Esophagus muscularis mucosa (tissue), 4 donors: ENCODE measurements at regions not wholly inside any gene's neighbourhood (a gene's known extent, or its start where the extent isn't known, plus 50 kb on each side); places are given as distances from the start of the nearest gene placed in this dataset.

Experiments
- DNase-seq: peaks from one replicate; pipeline ENCODE4 v3.0.0-alpha.2; 2017; ENCODE audit errors: extremely low spot score
- H3K27ac ChIP-seq, 4 donors: fragments of 200-600 bp; sonication (generic); replicated peaks in 1 of 4; 1 replicate in 3 of 4; 2 replicates in 1 of 4; pipeline ENCODE4 v1.5.1; 2016 to 2019; ENCODE audit warnings: mild to moderate bottlenecking in 1 of 4
- H3K27me3 ChIP-seq, 4 donors: fragments of 200-600 bp; sonication (generic); one replicate each; pipeline versions ENCODE4 v1.5.1 to v1.6.0; 2016 to 2019
- H3K36me3 ChIP-seq, 4 donors: fragments of 200-600 bp; sonication (generic); one replicate each; pipeline ENCODE4 v1.5.1; 2016 to 2019
- H3K4me1 ChIP-seq, 4 donors: fragments of 200-600 bp; sonication (generic); one replicate each; pipeline ENCODE4 v1.5.1; 2016 to 2019
- H3K4me3 ChIP-seq, 4 donors: fragments of 200-600 bp; sonication (generic); 1 replicate in 2 of 4; 2 replicates in 2 of 4; pipeline ENCODE4 v1.5.1; 2016 to 2019; ENCODE audit warnings: mild to moderate bottlenecking in 4 of 4, moderate library complexity in 1 of 4
- H3K9me3 ChIP-seq, 4 donors: fragments of 200-600 bp; sonication (generic); 1 replicate in 3 of 4; 2 replicates in 1 of 4; pipeline ENCODE4 v1.5.1; 2016 to 2019
- CTCF ChIP-seq, 3 experiments: fragments of 200-600 bp in 2 of 3; fragments of 450-650 bp in 1 of 3; sonication (generic) in 2 of 3; IDR thresholded peaks; one replicate each; pipeline ENCODE4 v1.5.1; 2017 to 2019; ENCODE audit warnings: antibody characterized with exemption in 3 of 3, mild to moderate bottlenecking in 2 of 3, moderate library complexity in 1 of 3
- EP300 ChIP-seq: sonication (generic); formaldehyde crosslinking; IDR thresholded peaks from one replicate; pipeline ENCODE4 v1.6.1; 2017; ENCODE audit warnings: antibody characterized with exemption
- POLR2A ChIP-seq: fragments of 450-650 bp; IDR thresholded peaks from one replicate; pipeline ENCODE4 v1.6.1; 2017; ENCODE audit warnings: antibody characterized with exemption, moderate library complexity, mild to moderate bottlenecking, low read depth
- POLR2AphosphoS5 ChIP-seq, 2 donors: sonication (generic); formaldehyde crosslinking; IDR thresholded peaks; one replicate each; pipeline ENCODE4 v1.6.1; 2017; ENCODE audit warnings: antibody characterized with exemption in 2 of 2
- WGBS: methylation state at CpG from one replicate; pipeline ENCODE4 v1.1.5; 2018; 5-methylcytosine and 5-hydroxymethylcytosine counted together
- intact Hi-C: fragments of 100-400 bp; cut with DNase I; formaldehyde crosslinking; loops from one replicate; pipeline ENCODE4 v1.15.1; 2023

DNA sequence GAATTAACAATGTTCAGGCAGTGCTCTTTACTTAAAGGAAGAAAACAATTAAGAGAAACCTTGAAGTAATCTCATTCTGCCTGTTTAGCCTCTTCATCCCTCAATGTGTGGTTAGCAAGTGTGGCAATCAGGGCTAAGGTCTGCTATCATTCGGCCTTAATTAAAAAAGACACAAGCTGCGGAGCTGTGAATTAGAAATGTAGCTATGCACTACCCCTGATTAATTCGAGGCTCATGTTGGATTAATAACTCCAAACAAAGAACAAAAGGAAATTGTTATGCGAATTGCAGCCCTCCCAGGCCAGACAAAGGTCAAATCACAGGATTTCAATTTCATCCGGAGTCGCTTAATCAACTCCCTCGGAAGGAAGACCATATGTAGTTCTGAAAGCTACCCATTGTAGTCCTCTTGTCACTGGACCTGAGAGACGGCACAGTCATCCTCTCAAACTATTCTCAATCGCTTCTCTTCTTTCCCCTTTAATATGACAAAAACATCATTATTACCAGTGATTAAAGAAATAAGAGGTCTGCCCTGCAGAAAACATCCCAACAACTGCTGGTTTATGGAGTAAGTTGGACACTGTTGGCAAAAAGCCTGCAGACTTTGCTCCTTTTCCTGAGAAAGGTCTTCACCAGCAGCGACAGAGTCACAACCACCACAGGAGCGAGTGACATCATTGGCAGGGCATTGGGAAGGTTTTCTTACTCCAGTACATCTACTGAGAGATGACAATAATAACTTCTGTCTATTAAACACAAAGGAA is 71.1 kb upstream of the SOX5 start:
- Histone ChIP-seq H3K4me1 (no peaks in the 10 kb centered on the region), H3K4me3 (no peak overlapping the region), H3K27ac (no peak overlapping the region), H3K27me3 (no peaks in the 10 kb centered on the region), H3K36me3 (no peaks in the 10 kb centered on the region), H3K9me3 (no peaks in the 10 kb centered on the region)
- DNase-seq = no peak
- 76% methylated on average over 11 of the region's 11 CpGs for WGBS
- intact Hi-C loops = no loop called here
- TF ChIP-seq POLR2A = no peak
- no peak for TF ChIP-seq CTCF (IDR thresholded peaks at IDR 0.05)
- TF ChIP-seq POLR2AphosphoS5 (IDR thresholded peaks at IDR 0.05) = no peak
- TF ChIP-seq EP300 = no peak

DNA sequence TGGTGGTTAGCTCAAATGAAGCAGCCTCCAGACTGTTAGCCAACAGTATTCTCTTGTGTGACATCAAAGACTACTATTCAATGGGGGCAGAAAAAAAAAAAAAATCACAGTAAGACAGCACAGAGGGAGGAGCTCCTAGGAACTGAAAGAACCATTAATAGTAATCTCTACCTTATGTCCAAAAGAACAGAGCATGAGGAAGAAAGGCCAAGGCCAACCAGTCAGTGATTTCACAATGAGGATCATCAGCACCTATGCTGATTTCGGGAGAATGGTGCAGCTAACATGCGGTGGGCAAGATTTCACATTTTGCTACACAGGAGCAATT is 66.3 kb upstream of the SOX5 start:
- intact Hi-C loops = no loop called here
- TF ChIP-seq POLR2A = no peak
- TF ChIP-seq CTCF (IDR thresholded peaks at IDR 0.05) = no peak
- no peak for TF ChIP-seq POLR2AphosphoS5 (IDR thresholded peaks at IDR 0.05)
- TF ChIP-seq EP300 = no peak
- no peak overlapping the region for H3K4me3 ChIP-seq
- no peak for DNase-seq
- no peaks in the 10 kb centered on the region for H3K4me1 ChIP-seq
- no peaks in the 10 kb centered on the region for H3K36me3 ChIP-seq
- no peaks in the 10 kb centered on the region for H3K27me3 ChIP-seq
- no peak overlapping the region for H3K27ac ChIP-seq
- WGBS = 93% methylated on average over 2 of the region's 2 CpGs
- H3K9me3 ChIP-seq = no peaks in the 10 kb centered on the region

DNA sequence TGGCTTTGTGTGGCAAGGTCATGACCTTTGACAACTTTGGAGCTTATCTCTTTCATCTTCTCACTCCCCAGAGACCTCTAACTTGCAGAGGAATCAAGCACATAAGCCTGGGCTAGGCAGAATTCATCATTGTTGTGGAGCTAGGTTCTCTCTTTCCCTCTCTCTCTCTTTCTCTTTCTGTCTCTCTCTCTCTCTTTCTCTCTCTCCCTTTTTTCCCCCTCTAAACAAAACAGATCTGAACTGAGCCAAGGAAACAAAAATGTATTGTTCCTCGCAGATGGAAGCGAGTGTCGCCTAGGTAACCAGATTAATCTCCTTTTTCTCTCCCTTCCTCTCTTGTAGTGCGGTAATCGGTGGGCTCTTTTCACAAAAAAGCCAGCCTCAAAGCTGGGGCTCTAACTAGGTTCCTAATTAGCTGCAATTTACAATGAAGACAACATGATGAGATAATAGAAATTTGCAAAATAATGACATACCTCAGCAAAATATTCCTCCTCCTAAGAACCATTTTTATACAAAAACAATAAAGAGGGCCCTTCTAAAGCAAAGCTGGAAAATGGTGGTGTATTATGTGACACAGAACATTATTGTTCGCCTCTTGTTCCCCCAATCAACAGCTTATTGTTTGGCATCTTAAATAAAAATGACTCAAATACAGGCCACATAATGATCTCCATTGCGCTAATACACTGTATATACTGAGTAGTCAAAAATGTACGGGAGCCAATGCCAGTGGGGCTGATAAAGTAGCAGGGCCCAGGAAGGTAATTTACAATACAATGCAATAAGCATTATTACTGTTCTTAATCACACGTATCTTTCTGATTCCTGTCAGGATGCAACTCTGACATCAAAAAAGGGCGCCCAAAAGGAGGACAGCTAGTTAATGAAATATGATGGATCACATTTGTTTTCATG is 65.7 kb upstream of the SOX5 start:
- no peaks in the 10 kb centered on the region for H3K4me1 ChIP-seq
- DNase-seq = no peak
- 81% methylated on average over 10 of the region's 10 CpGs for WGBS
- H3K36me3 ChIP-seq = no peaks in the 10 kb centered on the region
- H3K27me3 ChIP-seq = no peaks in the 10 kb centered on the region
- no peak overlapping the region for H3K27ac ChIP-seq
- no peaks in the 10 kb centered on the region for H3K9me3 ChIP-seq
- intact Hi-C loops = no loop called here
- TF ChIP-seq EP300 (no peak), POLR2A (no peak), CTCF (IDR thresholded peaks at IDR 0.05) (no peak), POLR2AphosphoS5 (IDR thresholded peaks at IDR 0.05) (no peak)
- no peak overlapping the region for H3K4me3 ChIP-seq

- Histone ChIP-seq H3K36me3 (no peaks in the 10 kb centered on the region), H3K4me3 (no peak overlapping the region), H3K4me1 (no peaks in the 10 kb centered on the region), H3K27ac (no peak overlapping the region), H3K27me3 (no peaks in the 10 kb centered on the region), H3K9me3 (no peaks in the 10 kb centered on the region)
- intact Hi-C loops = no loop called here
- no peak for DNase-seq
- WGBS = 95% methylated on average over 4 of the region's 4 CpGs
- TF ChIP-seq EP300 (no peak), POLR2AphosphoS5 (IDR thresholded peaks at IDR 0.05) (no peak), CTCF (IDR thresholded peaks at IDR 0.05) (no peak), POLR2A (no peak)
These were observed 64.8 kb upstream of the SOX5 start for GRCh38 chr12:24014240-24014639.
